ENCODE measurements at regions not wholly inside any gene's neighbourhood (a gene's known extent, or its start where the extent isn't known, plus 50 kb on each side); places are given as distances from the start of the nearest gene placed in this dataset.

DNA sequence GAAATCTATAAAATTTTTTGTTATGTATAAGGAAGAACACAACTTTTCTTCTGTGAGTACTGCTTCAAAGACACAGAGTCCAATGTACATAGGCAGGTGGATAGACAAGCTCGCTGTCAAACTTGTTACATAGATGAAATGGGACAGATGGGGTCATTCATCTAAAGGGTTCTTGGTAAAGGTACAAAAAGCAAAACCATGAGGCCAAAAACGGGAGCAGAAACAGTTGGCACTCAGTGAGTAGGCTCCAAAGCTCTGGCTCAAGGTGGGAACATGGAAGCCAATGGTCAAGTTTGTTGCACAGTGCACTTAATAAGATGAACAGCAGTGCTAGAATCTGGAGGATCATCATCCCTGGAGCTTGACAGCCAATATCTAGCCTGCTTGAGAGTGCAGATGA, 979.0 kb upstream of the EEF2KMT start:
- no peak overlapping the region for H3K18ac ChIP-seq (ENCODE audit: low read length)
- no peaks in the 10 kb centered on the region for H3K36me3 ChIP-seq (ENCODE audit: control insufficient read depth in 1 of 2, insufficient read depth in 2 of 2, low read length in 2 of 2)
- no peak overlapping the region for H4K8ac ChIP-seq (ENCODE audit: low read depth, low read length)
- WGBS (ENCODE audit: extremely low coverage, insufficient coverage, insufficient read length), result no CpG with 5 or more reads among the region's 2 CpGs
- H3K4ac ChIP-seq (ENCODE audit: low read depth, low read length), result no peak overlapping the region
- no peak overlapping the region for H3K4me3 ChIP-seq (ENCODE audit: low read depth, low read length)
- H2BK120ac ChIP-seq (ENCODE audit: insufficient read depth, low read length, poor library complexity), result no peak overlapping the region
- no peak overlapping the region for H2BK12ac ChIP-seq (ENCODE audit: low read length)
- H2BK5ac ChIP-seq (ENCODE audit: low read depth, low read length, poor library complexity), result no peak overlapping the region
- peaks cover 3% of the 10 kb centered on the region for H3K9me3 ChIP-seq (ENCODE audit: insufficient read depth, low read depth, low read length)
- no peaks in the 10 kb centered on the region for H3K79me2 ChIP-seq (ENCODE audit: control insufficient read depth, insufficient read depth, low read length, poor library complexity)
- H2AK5ac ChIP-seq (ENCODE audit: low read length), result no peak overlapping the region
- no peak overlapping the region for H4K91ac ChIP-seq (ENCODE audit: low read depth, low read length)
- no peak for DNase-seq
- no peak overlapping the region for H3K4me2 ChIP-seq (ENCODE audit: low read length)
- no peak overlapping the region for H2AFZ ChIP-seq (ENCODE audit: insufficient read depth, low read length, poor library complexity)
- H3K27me3 ChIP-seq (ENCODE audit: insufficient read depth, low read length), result no peaks in the 10 kb centered on the region
- no peak overlapping the region for H3K14ac ChIP-seq (ENCODE audit: low read length)
- no peak overlapping the region for H4K12ac ChIP-seq (ENCODE audit: low read depth, low read length)
- no peaks in the 10 kb centered on the region for H3K4me1 ChIP-seq (ENCODE audit: control insufficient read depth in 1 of 2, insufficient read depth in 2 of 2, low read length in 2 of 2)
- no peak overlapping the region for H3K23ac ChIP-seq (ENCODE audit: low read length)
- H3K27ac ChIP-seq (ENCODE audit: low read depth, low read length), result no peak overlapping the region
- H3K9ac ChIP-seq (ENCODE audit: low read length), result no peak overlapping the region
- H3K79me1 ChIP-seq (ENCODE audit: low read length), result no peaks in the 10 kb centered on the region

- Histone ChIP-seq H3K4me3 (ENCODE audit: low read depth, low read length) (no peak overlapping the region), H2BK120ac (ENCODE audit: insufficient read depth, low read length, poor library complexity) (no peak overlapping the region), H2AK5ac (ENCODE audit: low read length) (no peak overlapping the region), H4K12ac (ENCODE audit: low read depth, low read length) (no peak overlapping the region), H3K14ac (ENCODE audit: low read length) (no peak overlapping the region), H2BK5ac (ENCODE audit: low read depth, low read length, poor library complexity) (no peak overlapping the region), H3K4me1 (ENCODE audit: control insufficient read depth in 1 of 2, insufficient read depth in 2 of 2, low read length in 2 of 2) (no peaks in the 10 kb centered on the region), H3K9ac (ENCODE audit: low read length) (no peak overlapping the region), H3K79me2 (ENCODE audit: control insufficient read depth, insufficient read depth, low read length, poor library complexity) (no peaks in the 10 kb centered on the region), H2BK12ac (ENCODE audit: low read length) (no peak overlapping the region), H3K4ac (ENCODE audit: low read depth, low read length) (no peak overlapping the region), H3K23ac (ENCODE audit: low read length) (no peak overlapping the region), H3K36me3 (ENCODE audit: control insufficient read depth in 1 of 2, insufficient read depth in 2 of 2, low read length in 2 of 2) (no peaks in the 10 kb centered on the region), H4K91ac (ENCODE audit: low read depth, low read length) (no peak overlapping the region), H3K18ac (ENCODE audit: low read length) (no peak overlapping the region), H2AFZ (ENCODE audit: insufficient read depth, low read length, poor library complexity) (no peak overlapping the region), H4K8ac (ENCODE audit: low read depth, low read length) (no peak overlapping the region), H3K27me3 (ENCODE audit: insufficient read depth, low read length) (no peaks in the 10 kb centered on the region), H3K79me1 (ENCODE audit: low read length) (no peaks in the 10 kb centered on the region), H3K4me2 (ENCODE audit: low read length) (no peak overlapping the region), H3K9me3 (ENCODE audit: insufficient read depth, low read depth, low read length) (peaks cover 2% of the 10 kb centered on the region), H3K27ac (ENCODE audit: low read depth, low read length) (no peak overlapping the region)
- no peak for DNase-seq
- WGBS (ENCODE audit: extremely low coverage, insufficient coverage, insufficient read length), result no CpG with 5 or more reads among the region's 4 CpGs
Measured at GRCh38 chr16:6068063-6068462, 970.5 kb upstream of the EEF2KMT start.

GRCh38 chr16:6066652-6067051, 969.1 kb upstream of the EEF2KMT start:
- H3K79me2 ChIP-seq (ENCODE audit: control insufficient read depth, insufficient read depth, low read length, poor library complexity), result no peaks in the 10 kb centered on the region
- no peak overlapping the region for H3K4me3 ChIP-seq (ENCODE audit: low read depth, low read length)
- WGBS (ENCODE audit: extremely low coverage, insufficient coverage, insufficient read length), result no CpG with 5 or more reads among the region's 7 CpGs

GRCh38 chr16:6063526-6063925, 965.9 kb upstream of the EEF2KMT start:
- H3K9me3 ChIP-seq (ENCODE audit: insufficient read depth, low read depth, low read length), result no peaks in the 10 kb centered on the region
- no peak overlapping the region for H3K27ac ChIP-seq (ENCODE audit: low read depth, low read length)
- H2BK120ac ChIP-seq (ENCODE audit: insufficient read depth, low read length, poor library complexity), result no peak overlapping the region
- no peak for DNase-seq
- no CpG with 5 or more reads among the region's 3 CpGs for WGBS (ENCODE audit: extremely low coverage, insufficient coverage, insufficient read length)
- H4K8ac ChIP-seq (ENCODE audit: low read depth, low read length), result no peak overlapping the region
- H2BK12ac ChIP-seq (ENCODE audit: low read length), result no peak overlapping the region
- no peaks in the 10 kb centered on the region for H3K36me3 ChIP-seq (ENCODE audit: control insufficient read depth in 1 of 2, insufficient read depth in 2 of 2, low read length in 2 of 2)
- no peak overlapping the region for H3K14ac ChIP-seq (ENCODE audit: low read length)
- H3K79me1 ChIP-seq (ENCODE audit: low read length), result no peaks in the 10 kb centered on the region
- H3K4me2 ChIP-seq (ENCODE audit: low read length), result no peak overlapping the region
- no peak overlapping the region for H3K23ac ChIP-seq (ENCODE audit: low read length)
- H3K27me3 ChIP-seq (ENCODE audit: insufficient read depth, low read length), result no peaks in the 10 kb centered on the region
- no peaks in the 10 kb centered on the region for H3K79me2 ChIP-seq (ENCODE audit: control insufficient read depth, insufficient read depth, low read length, poor library complexity)
- no peak overlapping the region for H2BK5ac ChIP-seq (ENCODE audit: low read depth, low read length, poor library complexity)
- no peak overlapping the region for H4K91ac ChIP-seq (ENCODE audit: low read depth, low read length)
- H3K4me1 ChIP-seq (ENCODE audit: control insufficient read depth in 1 of 2, insufficient read depth in 2 of 2, low read length in 2 of 2), result no peaks in the 10 kb centered on the region
- H2AFZ ChIP-seq (ENCODE audit: insufficient read depth, low read length, poor library complexity), result no peak overlapping the region
- H3K4ac ChIP-seq (ENCODE audit: low read depth, low read length), result no peak overlapping the region
- H3K9ac ChIP-seq (ENCODE audit: low read length), result no peak overlapping the region
- H3K4me3 ChIP-seq (ENCODE audit: low read depth, low read length), result no peak overlapping the region
- H4K12ac ChIP-seq (ENCODE audit: low read depth, low read length), result no peak overlapping the region
- H3K18ac ChIP-seq (ENCODE audit: low read length), result no peak overlapping the region
- H2AK5ac ChIP-seq (ENCODE audit: low read length), result no peak overlapping the region

More at GRCh38 chr16:6066652-6067051, 969.1 kb upstream of the EEF2KMT start:
- Histone ChIP-seq H3K4ac (ENCODE audit: low read depth, low read length) (no peak overlapping the region), H3K27me3 (ENCODE audit: insufficient read depth, low read length) (no peaks in the 10 kb centered on the region), H3K4me1 (ENCODE audit: control insufficient read depth in 1 of 2, insufficient read depth in 2 of 2, low read length in 2 of 2) (no peaks in the 10 kb centered on the region), H3K18ac (ENCODE audit: low read length) (no peak overlapping the region), H3K9ac (ENCODE audit: low read length) (no peak overlapping the region), H2BK5ac (ENCODE audit: low read depth, low read length, poor library complexity) (no peak overlapping the region), H2AFZ (ENCODE audit: insufficient read depth, low read length, poor library complexity) (no peak overlapping the region), H2BK12ac (ENCODE audit: low read length) (no peak overlapping the region), H3K4me2 (ENCODE audit: low read length) (no peak overlapping the region), H3K36me3 (ENCODE audit: control insufficient read depth in 1 of 2, insufficient read depth in 2 of 2, low read length in 2 of 2) (no peaks in the 10 kb centered on the region), H2AK5ac (ENCODE audit: low read length) (no peak overlapping the region), H3K79me1 (ENCODE audit: low read length) (no peaks in the 10 kb centered on the region), H4K8ac (ENCODE audit: low read depth, low read length) (no peak overlapping the region), H3K27ac (ENCODE audit: low read depth, low read length) (no peak overlapping the region), H3K9me3 (ENCODE audit: insufficient read depth, low read depth, low read length) (no peaks in the 10 kb centered on the region), H3K23ac (ENCODE audit: low read length) (no peak overlapping the region), H3K14ac (ENCODE audit: low read length) (no peak overlapping the region), H4K12ac (ENCODE audit: low read depth, low read length) (no peak overlapping the region), H4K91ac (ENCODE audit: low read depth, low read length) (no peak overlapping the region), H2BK120ac (ENCODE audit: insufficient read depth, low read length, poor library complexity) (no peak overlapping the region)
- DNase-seq, result no peak
